ENCODE measurements at regions not wholly inside any gene's neighbourhood (a gene's known extent, or its start where the extent isn't known, plus 50 kb on each side); places are given as distances from the start of the nearest gene placed in this dataset.

DNA sequence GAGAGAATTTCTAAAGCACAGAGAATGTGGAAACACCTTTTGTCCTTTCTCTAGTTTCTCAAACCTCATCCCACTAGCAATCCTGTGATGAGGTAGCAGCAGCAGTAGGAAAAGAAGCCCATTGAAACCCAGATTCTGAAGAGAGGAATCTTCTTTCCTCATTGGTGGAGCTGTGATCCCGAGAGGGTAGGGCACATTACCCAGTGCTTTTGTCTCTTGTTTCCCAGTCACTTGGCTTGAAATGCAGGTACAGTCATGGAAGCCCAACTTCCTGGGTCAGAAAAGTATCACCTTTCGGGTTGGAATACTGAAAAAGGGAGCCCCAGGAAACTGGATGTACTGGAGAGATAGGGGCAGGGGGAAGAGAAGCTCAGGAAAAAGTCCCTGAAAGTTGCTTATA is 417.4 kb downstream of the TBC1D32 start:
- no peak for TF ChIP-seq CTCF (IDR thresholded peaks at IDR 0.05)
- no peak for DNase-seq
- Mint-ChIP-seq H3K27ac (no peak overlapping the region), H3K27me3 (ENCODE audit: low read depth, poor library complexity) (no peaks in the 10 kb centered on the region), H3K36me3 (ENCODE audit: low read depth) (no peaks in the 10 kb centered on the region), H3K4me1 (no peaks in the 10 kb centered on the region), H3K4me3 (no peak overlapping the region), H3K9me3 (no peaks in the 10 kb centered on the region)

GRCh38 chr6:120913486-120913885 is 420.8 kb downstream of the TBC1D32 start:
- Mint-ChIP-seq H3K36me3 (ENCODE audit: low read depth) (no peaks in the 10 kb centered on the region), H3K27me3 (ENCODE audit: low read depth, poor library complexity) (no peaks in the 10 kb centered on the region), H3K4me1 (no peaks in the 10 kb centered on the region), H3K4me3 (no peak overlapping the region), H3K9me3 (no peaks in the 10 kb centered on the region), H3K27ac (no peak overlapping the region)
- DNase-seq, result no peak
- no peak for TF ChIP-seq CTCF (IDR thresholded peaks at IDR 0.05)

DNA sequence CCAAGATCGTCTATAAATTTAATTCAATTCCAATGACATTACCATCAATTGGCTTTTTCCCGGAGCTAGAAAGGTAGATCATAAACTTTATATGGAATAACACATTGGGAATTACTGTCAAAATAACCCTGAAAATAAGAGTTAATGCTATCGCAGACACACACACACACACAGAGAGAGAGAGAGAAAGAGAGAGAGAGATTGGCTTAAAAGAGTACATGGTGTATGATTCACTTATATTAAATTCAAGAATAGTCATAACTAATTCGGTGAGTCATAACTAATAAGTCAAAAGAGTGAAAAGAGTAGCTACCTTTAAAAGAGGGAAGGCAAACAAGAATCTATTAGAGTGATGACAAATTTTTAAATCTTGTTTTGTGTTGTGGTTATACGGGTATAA is 425.5 kb downstream of the TBC1D32 start:
- Mint-ChIP-seq H3K27ac (no peak overlapping the region), H3K4me1 (no peaks in the 10 kb centered on the region), H3K9me3 (no peaks in the 10 kb centered on the region), H3K4me3 (no peak overlapping the region), H3K36me3 (ENCODE audit: low read depth) (no peaks in the 10 kb centered on the region), H3K27me3 (ENCODE audit: low read depth, poor library complexity) (no peaks in the 10 kb centered on the region)
- DNase-seq, result no peak
- TF ChIP-seq CTCF (IDR thresholded peaks at IDR 0.05), result no peak

DNA sequence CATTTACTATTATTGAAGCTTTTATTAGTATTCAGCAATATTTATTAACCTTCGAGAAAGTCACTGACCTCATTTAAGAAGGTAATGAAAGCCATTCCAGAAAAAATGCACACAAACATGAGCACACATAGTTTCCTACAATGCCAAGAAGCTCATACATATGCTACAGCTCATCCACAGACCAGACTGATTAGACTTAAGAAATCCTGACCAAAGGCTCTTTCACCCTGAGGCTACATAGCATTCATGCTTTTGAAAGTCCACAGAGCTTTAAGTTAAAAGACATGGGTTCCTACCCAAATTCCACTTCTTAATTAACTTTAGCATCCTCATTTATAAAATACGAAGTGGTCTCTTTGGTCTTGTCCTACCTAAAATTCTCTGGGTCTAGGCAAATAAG is 430.4 kb downstream of the TBC1D32 start:
- Mint-ChIP-seq H3K27ac (no peak overlapping the region), H3K9me3 (no peaks in the 10 kb centered on the region), H3K4me1 (no peaks in the 10 kb centered on the region), H3K4me3 (no peak overlapping the region), H3K36me3 (ENCODE audit: low read depth) (no peaks in the 10 kb centered on the region), H3K27me3 (ENCODE audit: low read depth, poor library complexity) (no peaks in the 10 kb centered on the region)
- no peak for DNase-seq
- TF ChIP-seq CTCF (IDR thresholded peaks at IDR 0.05), result no peak

DNA sequence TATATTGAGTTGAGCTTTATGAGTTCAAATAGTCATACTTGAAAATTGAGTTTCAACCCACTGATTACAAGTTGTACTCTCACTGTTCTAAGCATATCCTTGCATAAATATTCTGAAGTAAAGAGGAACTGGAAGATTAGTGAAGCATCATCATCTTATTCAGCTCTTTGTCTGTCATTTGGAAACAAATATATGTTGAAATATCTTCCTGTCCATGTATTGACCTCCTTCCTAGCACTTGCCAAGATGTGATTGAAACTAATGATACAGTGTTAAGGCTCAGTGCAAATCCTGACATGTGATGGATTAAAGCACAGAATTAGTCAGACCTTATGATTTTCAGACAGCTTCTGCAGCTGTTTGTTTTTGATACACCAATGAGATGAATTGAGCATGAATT is 434.3 kb downstream of the TBC1D32 start:
- no peak overlapping the region for H3K4me3 Mint-ChIP-seq

More for the DNA sequence above, 434.3 kb downstream of the TBC1D32 start:
- DNase-seq, result no peak
- H3K4me1 Mint-ChIP-seq, result no peaks in the 10 kb centered on the region
- no peaks in the 10 kb centered on the region for H3K9me3 Mint-ChIP-seq
- no peak for TF ChIP-seq CTCF (IDR thresholded peaks at IDR 0.05)
- no peaks in the 10 kb centered on the region for H3K27me3 Mint-ChIP-seq (ENCODE audit: low read depth, poor library complexity)
- H3K27ac Mint-ChIP-seq, result no peak overlapping the region
- no peaks in the 10 kb centered on the region for H3K36me3 Mint-ChIP-seq (ENCODE audit: low read depth)
